ENCODE measurements at regions not wholly inside any gene's neighbourhood (a gene's known extent, or its start where the extent isn't known, plus 50 kb on each side); places are given as distances from the start of the nearest gene placed in this dataset.

DNA sequence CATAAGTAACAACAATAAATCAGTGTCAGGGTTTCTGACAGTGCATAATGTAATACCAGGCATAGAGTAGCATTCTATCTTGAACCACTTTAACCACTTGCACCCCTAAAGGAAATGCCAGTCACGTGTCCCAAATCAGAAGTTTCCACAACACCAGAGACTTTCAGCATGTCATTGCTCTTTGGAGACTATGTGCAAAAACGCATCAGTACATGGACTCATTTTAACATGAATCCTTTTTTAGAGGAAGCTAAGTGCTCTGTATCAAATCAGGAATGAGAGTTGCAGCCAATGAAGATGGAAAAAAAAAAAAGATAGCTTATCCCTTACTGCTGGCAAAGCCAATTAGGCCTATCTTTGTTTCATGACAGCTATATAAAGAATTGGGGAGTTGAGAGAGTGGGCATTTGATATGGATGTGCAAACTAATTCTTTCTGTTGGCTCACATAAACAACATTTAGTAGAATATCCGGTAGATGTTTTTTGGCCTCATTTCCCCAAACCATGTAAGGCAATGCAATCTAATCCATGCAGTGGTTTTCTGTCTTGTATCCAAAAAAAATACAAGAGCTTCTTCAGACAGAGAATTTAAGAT, 353.1 kb downstream of the IRS1 start:
- TF ChIP-seq, protein P1, sequence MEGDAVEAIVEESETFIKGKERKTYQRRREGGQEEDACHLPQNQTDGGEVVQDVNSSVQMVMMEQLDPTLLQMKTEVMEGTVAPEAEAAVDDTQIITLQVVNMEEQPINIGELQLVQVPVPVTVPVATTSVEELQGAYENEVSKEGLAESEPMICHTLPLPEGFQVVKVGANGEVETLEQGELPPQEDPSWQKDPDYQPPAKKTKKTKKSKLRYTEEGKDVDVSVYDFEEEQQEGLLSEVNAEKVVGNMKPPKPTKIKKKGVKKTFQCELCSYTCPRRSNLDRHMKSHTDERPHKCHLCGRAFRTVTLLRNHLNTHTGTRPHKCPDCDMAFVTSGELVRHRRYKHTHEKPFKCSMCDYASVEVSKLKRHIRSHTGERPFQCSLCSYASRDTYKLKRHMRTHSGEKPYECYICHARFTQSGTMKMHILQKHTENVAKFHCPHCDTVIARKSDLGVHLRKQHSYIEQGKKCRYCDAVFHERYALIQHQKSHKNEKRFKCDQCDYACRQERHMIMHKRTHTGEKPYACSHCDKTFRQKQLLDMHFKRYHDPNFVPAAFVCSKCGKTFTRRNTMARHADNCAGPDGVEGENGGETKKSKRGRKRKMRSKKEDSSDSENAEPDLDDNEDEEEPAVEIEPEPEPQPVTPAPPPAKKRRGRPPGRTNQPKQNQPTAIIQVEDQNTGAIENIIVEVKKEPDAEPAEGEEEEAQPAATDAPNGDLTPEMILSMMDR (IDR thresholded peaks at IDR 0.05) = no peak
- no peak for TF ChIP-seq RAD21 (conservative IDR thresholded peaks at IDR 0.05 in 1 of 2, IDR thresholded peaks at IDR 0.05 in 1 of 2)

Data from A549 (cell line).